IPS-18a (cell line): ENCODE measurements at regions not wholly inside any gene's neighbourhood (a gene's known extent, or its start where the extent isn't known, plus 50 kb on each side); places are given as distances from the start of the nearest gene placed in this dataset.

ENCODE experiments used
- H3K27ac ChIP-seq: one replicate; pipeline ENCODE4 v1.5.1; 2013; ENCODE audit warnings: low read length
- H3K27me3 ChIP-seq: one replicate; pipeline ENCODE4 v1.6.1; 2013; ENCODE audit warnings: mild to moderate bottlenecking, low read length; ENCODE audit not compliant: control insufficient read depth, insufficient read depth
- H3K36me3 ChIP-seq: one replicate; pipeline ENCODE4 v1.6.1; 2013; ENCODE audit warnings: low read depth, low read length; ENCODE audit not compliant: control insufficient read depth
- H3K4me1 ChIP-seq: one replicate; pipeline ENCODE4 v1.6.1; 2013; ENCODE audit warnings: low read depth, low read length; ENCODE audit not compliant: control insufficient read depth
- H3K4me3 ChIP-seq: one replicate; pipeline ENCODE4 v1.5.1; 2013; ENCODE audit warnings: low read length
- H3K9ac ChIP-seq: one replicate; pipeline ENCODE4 v1.6.1; 2013; ENCODE audit warnings: mild to moderate bottlenecking, low read length, moderate library complexity
- H3K9me3 ChIP-seq: one replicate; pipeline ENCODE4 v1.6.1; 2013; ENCODE audit warnings: low read depth, low read length; ENCODE audit not compliant: control insufficient read depth

DNA sequence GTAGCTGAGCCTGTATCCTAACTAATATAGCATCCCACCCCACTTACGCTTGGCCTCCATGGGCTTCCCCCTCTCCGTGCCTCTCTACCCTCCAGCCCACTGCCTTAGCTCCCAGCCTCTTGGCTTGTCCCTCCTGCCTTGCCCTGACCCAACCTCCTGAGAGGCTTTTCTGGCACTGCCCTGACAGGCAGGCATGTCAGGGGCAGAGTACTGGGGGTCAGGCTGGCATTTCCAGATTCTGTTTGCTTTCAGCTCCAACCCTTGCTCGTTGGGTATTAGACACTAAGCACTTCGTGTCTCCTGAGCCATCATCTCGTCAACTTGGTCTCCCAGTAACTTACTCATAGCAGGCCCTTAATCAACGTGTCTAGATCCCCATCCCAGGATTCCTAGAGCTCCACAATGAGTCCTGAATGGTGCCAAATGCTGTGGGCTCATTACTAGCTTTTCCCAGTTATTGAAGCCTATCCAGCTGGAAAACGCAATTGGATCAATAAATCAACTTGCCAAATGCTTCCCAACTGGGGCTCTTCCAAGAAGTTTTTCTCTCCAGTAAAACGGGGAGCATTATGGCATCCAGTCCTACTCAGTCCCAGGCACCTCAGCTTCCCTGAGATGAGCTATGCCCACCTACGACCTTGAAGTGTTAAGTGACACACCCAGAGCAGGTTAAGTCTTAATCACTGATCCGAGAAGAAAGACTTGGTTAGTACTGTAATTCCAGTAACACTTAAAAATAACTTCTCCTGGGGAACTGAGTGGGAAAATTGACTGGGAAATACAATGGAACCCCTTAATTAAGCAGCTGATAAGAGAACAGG is 78.5 kb upstream of the DLG1 start:
- H3K9ac ChIP-seq = no peak overlapping the region
- H3K27ac ChIP-seq = no peak overlapping the region
- no peaks in the 10 kb centered on the region for H3K36me3 ChIP-seq
- H3K4me3 ChIP-seq = no peak overlapping the region
- peaks cover under 1% of the 10 kb centered on the region for H3K4me1 ChIP-seq
- no peaks in the 10 kb centered on the region for H3K9me3 ChIP-seq
- H3K27me3 ChIP-seq = no peaks in the 10 kb centered on the region

DNA sequence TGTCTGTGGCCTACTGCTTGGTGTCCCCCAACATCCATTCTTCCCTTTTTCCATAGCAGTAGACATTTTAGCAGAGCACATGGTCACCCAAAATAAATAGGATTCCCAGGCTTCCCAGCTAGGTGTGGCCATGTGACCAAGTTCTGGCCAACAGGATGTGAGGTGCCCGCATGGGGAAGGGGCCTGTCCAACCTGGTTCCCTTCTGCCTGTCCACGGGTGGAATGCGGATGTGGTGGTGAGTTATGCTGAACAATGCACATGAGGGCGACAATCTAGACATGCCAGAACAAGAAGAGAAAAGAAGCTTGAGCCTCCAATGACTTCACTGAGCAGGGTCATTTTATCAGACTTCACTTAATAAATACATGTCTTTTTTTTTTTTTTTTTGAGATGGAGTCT is 77.6 kb upstream of the DLG1 start:
- Histone ChIP-seq H3K36me3 (no peaks in the 10 kb centered on the region), H3K27me3 (no peaks in the 10 kb centered on the region), H3K4me3 (no peak overlapping the region), H3K9me3 (no peaks in the 10 kb centered on the region), H3K27ac (no peak overlapping the region), H3K9ac (no peak overlapping the region), H3K4me1 (peaks cover 3% of the 10 kb centered on the region)

DNA sequence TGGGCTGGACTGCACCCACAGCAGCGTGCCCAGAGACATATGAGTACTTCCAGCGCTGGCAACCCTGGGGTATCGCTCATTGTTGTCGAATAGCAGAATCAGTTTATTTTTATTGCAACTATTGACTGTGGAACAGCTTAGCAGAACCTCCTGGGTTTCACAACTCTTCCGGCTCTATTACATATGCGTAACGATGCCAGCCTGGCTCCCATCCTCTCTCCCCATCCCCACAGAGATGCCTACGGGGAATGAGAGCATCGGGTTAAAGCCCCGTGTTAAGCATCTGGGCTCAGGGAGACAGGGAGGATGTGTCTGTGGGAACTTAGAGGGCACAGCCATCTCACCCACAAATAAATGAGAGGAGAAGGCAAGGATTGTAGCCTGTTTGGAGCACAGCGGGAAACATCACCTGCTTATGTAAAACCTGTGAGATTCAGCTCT is 76.6 kb upstream of the DLG1 start:
- Histone ChIP-seq H3K9ac (no peak overlapping the region), H3K27ac (no peak overlapping the region), H3K4me1 (peaks cover 3% of the 10 kb centered on the region), H3K36me3 (no peaks in the 10 kb centered on the region), H3K27me3 (no peaks in the 10 kb centered on the region), H3K4me3 (no peak overlapping the region), H3K9me3 (no peaks in the 10 kb centered on the region)

DNA sequence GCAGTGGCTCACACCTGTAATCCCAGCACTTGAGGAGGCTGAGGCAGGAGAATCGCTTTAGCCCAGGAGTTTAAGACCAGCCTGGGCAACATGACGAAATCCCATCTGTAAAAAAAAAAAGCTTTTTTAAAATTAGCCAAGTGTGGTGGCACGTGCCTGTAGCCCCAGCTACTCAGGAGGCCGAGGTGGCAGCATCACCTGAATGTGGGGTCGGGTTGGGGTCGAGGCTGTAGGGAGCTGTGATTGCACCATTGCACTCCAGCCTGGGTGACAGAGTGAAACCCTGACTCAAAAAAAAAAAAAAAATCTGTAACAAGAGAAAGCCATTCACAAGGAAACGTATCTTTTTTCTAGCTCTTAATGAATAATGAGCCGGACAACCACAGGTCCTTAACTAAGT is 74.7 kb upstream of the DLG1 start:
- no peaks in the 10 kb centered on the region for H3K27me3 ChIP-seq
- H3K4me3 ChIP-seq = no peak overlapping the region
- H3K36me3 ChIP-seq = no peaks in the 10 kb centered on the region
- H3K27ac ChIP-seq = no peak overlapping the region
- H3K4me1 ChIP-seq = peaks cover 9% of the 10 kb centered on the region
- H3K9ac ChIP-seq = no peak overlapping the region
- H3K9me3 ChIP-seq = no peaks in the 10 kb centered on the region

DNA sequence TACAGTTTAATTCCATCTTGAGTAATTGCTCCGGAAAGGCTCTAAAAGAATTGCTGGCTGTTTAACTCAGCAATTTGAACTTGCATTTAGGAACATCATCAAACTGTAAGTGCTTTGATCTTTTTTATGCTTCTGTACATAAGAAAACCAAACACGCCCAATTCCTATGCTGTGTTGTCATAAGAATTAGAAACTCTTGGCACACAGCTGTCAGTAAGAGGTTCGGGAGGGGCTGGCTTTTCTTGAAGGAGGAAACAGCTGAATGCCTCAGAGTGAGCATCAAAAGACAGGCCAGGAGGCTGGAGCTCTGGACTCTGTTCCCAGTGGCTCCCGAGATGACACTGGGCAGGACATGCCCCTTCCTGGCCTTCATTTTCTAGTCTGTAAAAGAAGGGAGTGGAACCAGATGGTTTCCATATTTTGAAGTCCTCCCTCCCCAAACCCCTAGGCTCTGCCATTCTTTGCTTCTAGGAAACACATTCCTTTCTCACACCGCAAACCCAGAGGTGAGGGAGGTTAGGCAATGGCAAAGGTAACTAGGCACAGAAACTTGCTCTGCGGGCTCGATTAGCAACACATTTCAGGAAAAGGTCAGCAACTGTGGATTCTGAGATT is 73.7 kb upstream of the DLG1 start:
- H3K27ac ChIP-seq = no peak overlapping the region
- no peak overlapping the region for H3K4me3 ChIP-seq
- H3K27me3 ChIP-seq = no peaks in the 10 kb centered on the region
- H3K36me3 ChIP-seq = no peaks in the 10 kb centered on the region
- peaks cover 16% of the 10 kb centered on the region for H3K4me1 ChIP-seq
- H3K9me3 ChIP-seq = no peaks in the 10 kb centered on the region
- H3K9ac ChIP-seq = no peak overlapping the region

DNA sequence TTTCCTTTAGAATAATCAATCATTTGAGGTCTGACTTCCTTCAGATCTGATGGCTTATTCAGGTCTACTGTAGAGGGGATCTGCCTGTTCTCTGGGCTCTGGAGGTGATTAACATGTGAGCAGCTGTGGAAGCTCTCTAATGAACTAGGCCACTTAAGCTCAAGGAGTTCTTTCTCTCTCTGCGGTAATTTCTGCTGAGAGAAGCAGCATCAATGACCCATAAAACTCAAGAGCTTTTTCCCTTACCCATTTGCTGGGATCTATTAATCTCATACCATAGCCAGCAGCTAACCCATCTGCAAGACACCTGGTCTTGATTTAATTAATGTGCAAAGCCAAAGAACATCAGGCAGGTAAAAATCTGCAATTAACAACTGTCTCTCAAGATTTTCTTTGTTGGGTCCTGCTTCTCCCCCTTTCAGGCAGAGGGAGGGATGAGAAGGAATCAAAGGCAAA is 73.2 kb upstream of the DLG1 start:
- H3K9me3 ChIP-seq = no peaks in the 10 kb centered on the region
- peaks cover 18% of the 10 kb centered on the region for H3K4me1 ChIP-seq
- no peaks in the 10 kb centered on the region for H3K27me3 ChIP-seq
- H3K27ac ChIP-seq = no peak overlapping the region
- no peak overlapping the region for H3K9ac ChIP-seq
- no peak overlapping the region for H3K4me3 ChIP-seq
- no peaks in the 10 kb centered on the region for H3K36me3 ChIP-seq

DNA sequence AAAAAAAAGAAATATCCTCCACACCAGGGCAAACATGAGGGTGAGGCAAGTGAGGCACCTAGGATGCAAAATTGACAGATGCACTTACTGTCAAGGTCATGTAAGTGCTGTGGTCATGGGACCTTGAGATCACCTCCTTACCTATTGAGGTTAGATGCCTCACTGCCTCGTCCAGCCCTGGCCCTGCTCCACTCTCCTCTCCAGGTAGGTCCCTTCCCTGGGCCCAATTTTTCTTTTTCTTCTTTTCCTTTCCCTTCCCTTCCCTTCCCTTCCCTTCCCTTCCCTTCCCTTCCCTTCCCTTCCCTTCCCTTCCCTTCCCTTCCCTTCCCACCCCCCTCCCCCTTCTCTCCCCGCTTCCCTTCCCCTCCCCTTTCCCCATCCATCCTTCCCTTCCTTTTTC is 71.1 kb upstream of the DLG1 start:
- Histone ChIP-seq H3K27me3 (no peaks in the 10 kb centered on the region), H3K9me3 (no peaks in the 10 kb centered on the region), H3K36me3 (no peaks in the 10 kb centered on the region), H3K4me1 (peaks cover 30% of the 10 kb centered on the region), H3K4me3 (no peak overlapping the region), H3K9ac (no peak overlapping the region), H3K27ac (no peak overlapping the region)

DNA sequence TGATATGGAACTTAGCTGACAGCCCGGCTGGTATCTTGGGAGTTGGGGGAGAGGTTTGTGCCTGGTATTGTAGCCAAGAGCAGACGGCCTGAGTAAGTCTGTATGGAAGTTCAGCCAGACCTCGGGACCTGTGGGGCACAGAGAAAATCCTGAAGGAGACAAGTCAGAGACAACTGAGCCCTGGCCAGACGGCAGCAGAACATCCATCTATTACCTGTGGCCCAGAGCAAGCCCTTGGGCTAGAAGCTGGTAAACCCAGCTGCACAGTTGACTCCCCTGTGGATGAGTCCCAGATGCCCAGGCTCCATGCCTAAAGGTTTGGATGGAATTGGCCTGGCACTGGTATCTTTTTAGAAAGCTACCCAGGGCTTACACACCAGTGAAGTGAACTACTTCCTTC is 70.4 kb upstream of the DLG1 start:
- no peaks in the 10 kb centered on the region for H3K9me3 ChIP-seq
- no peak overlapping the region for H3K9ac ChIP-seq
- H3K27ac ChIP-seq = no peak overlapping the region
- no peaks in the 10 kb centered on the region for H3K36me3 ChIP-seq
- H3K27me3 ChIP-seq = no peaks in the 10 kb centered on the region
- peaks cover 38% of the 10 kb centered on the region for H3K4me1 ChIP-seq
- H3K4me3 ChIP-seq = no peak overlapping the region

DNA sequence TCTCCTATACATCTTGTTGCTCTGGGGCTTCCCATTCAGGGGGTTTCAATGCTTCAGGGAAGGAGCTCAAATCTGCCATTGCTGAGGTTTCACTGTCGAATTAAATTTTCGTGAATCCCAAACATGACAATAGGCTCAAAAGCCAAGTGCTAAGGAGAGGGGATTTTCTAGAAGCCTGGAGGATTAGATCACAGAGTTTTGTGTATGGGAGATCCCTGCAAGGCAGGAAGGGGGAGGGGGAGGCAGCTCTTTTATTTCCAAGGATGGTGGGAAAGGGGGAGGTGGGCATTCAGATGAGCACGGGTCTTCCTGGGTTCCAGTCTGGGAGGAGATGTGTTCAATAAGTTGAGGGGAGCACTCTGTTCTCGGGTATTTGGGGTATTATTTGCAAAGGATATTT is 69.9 kb upstream of the DLG1 start:
- no peaks in the 10 kb centered on the region for H3K36me3 ChIP-seq
- H3K4me3 ChIP-seq = no peak overlapping the region
- H3K27ac ChIP-seq = no peak overlapping the region
- no peaks in the 10 kb centered on the region for H3K27me3 ChIP-seq
- H3K9me3 ChIP-seq = no peaks in the 10 kb centered on the region
- H3K9ac ChIP-seq = no peak overlapping the region
- peaks cover 43% of the 10 kb centered on the region for H3K4me1 ChIP-seq

DNA sequence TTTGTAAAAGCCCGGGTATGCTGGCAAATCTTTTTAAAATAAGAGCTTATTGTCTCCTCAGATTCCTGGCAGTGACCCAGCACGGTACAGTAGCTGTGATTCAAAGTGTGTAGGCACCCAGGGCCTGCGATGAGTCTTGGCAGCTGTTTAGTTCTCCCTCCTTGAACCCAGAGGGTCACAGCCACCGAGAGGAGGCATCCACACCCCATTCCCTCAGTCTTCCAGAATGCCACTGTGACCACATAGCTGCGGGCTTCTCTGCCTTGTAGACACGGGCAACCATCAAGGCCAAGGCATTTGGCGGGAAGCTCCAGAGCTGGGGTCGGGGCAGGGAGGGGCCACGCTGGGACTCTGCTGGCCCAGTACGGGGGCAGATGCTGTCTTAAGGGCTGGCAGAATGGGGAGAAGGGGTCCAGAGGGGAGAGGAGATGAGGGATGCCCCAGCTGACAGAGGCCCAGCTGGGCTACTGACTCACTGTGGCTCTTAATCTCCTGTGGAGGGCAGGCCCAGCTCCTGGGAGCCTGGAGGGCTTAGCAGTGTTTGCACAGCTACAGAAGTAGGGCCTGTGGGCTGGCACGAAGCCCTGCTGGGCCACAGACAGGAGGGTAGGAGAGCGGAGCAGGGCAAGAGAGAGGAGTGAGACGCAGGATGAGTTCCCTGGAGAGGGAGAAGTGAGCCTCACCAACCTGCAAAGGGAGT is 68.8 kb upstream of the DLG1 start:
- no peaks in the 10 kb centered on the region for H3K27me3 ChIP-seq
- H3K4me3 ChIP-seq = no peak overlapping the region
- no peak overlapping the region for H3K27ac ChIP-seq
- H3K9me3 ChIP-seq = no peaks in the 10 kb centered on the region
- H3K36me3 ChIP-seq = no peaks in the 10 kb centered on the region
- peaks cover 48% of the 10 kb centered on the region for H3K4me1 ChIP-seq
- H3K9ac ChIP-seq = no peak overlapping the region

DNA sequence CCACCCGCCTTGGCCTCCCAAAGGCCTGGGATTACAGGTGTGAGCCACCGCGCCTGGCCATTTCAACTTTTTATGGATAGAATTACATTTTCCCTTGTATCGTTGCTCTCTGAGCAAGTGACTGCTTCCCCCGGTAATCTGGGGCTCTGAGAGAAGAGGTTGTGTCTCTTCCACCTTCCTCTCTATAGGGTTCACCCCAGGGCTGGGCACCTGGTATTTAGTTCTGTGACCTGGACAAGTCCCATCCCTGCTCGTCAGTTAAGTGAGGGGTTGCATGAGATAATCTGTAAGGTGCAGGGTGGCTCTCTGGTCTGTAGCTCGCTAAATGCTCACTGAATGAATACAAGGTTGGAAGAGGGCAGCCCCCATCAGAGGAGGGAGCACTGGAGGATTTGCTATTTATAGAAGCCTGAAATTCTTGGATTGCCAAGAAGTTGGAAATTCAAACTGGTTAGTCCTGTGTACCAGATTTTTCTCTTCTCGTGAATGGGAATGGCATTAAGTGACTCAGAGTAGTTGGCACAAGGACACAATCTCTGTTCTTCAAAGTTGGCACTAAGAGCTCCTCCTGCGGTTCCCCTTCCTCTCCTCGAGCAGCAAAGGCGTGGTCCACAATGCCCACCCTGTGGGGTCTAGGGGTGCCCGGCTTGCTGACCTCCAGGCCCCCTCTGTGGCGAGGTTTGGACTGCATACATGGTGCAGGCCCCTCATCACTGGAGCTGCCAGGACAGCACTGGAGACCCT is 68.1 kb upstream of the DLG1 start:
- H3K27ac ChIP-seq = no peak overlapping the region
- H3K36me3 ChIP-seq = no peaks in the 10 kb centered on the region
- H3K9me3 ChIP-seq = no peaks in the 10 kb centered on the region

More for the DNA sequence above, 68.1 kb upstream of the DLG1 start:
- peaks cover 44% of the 10 kb centered on the region for H3K4me1 ChIP-seq
- H3K27me3 ChIP-seq = no peaks in the 10 kb centered on the region
- no peak overlapping the region for H3K9ac ChIP-seq
- no peak overlapping the region for H3K4me3 ChIP-seq
